ENCODE measurements at regions not wholly inside any gene's neighbourhood (a gene's known extent, or its start where the extent isn't known, plus 50 kb on each side); places are given as distances from the start of the nearest gene placed in this dataset.

DNA sequence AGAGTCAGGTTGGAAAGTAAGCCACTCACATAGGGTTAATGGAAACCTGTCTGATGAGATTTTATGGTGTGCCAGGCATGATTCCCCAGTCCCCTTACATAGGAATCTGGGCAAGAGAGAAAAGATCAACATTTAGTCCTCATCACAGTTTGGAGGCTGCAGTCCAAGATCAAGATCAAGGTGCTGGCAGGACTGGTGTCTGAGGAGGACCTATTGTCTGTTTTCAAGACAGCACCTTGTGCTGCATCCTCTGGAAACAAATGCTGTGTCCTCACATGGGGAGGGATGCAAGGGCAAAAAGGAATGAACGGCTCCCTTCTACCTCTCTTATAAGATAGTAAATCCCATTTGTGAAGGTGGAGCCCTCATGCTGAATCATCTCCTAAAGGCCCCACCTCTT, 244.8 kb upstream of the GALNT17 start:
- Histone ChIP-seq H3K9me3 (ENCODE audit: control insufficient read depth in 4 of 4, insufficient read depth in 3 of 4, low read length in 3 of 4) (peaks cover 0 to 15% (median 3%) of the 10 kb centered on the region in 4 donors), H3K9ac (ENCODE audit: insufficient read depth in 1 of 2, low read length in 2 of 2) (no peak overlapping the region), H3K27ac (ENCODE audit: low read depth in 1 of 2, low read length in 1 of 2) (no peak overlapping the region), H3K27me3 (ENCODE audit: control insufficient read depth in 3 of 3, insufficient read depth in 3 of 3, low read length in 2 of 3) (no peaks in the 10 kb centered on the region), H3K36me3 (ENCODE audit: control insufficient read depth in 4 of 4, insufficient read depth in 4 of 4, low read length in 4 of 4) (no peaks in the 10 kb centered on the region), H3K4me1 (ENCODE audit: control insufficient read depth in 5 of 5, insufficient read depth in 5 of 5, low read length in 5 of 5) (no peaks in the 10 kb centered on the region), H3K4me3 (no peak overlapping the region)
- no peak for DNase-seq
- no peak for ATAC-seq (ENCODE audit: insufficient read depth, low FRiP score)
- WGBS, 2 donors: 65 to 67% methylated on average over 1 of the region's 1 CpG
- TF ChIP-seq, protein P1, sequence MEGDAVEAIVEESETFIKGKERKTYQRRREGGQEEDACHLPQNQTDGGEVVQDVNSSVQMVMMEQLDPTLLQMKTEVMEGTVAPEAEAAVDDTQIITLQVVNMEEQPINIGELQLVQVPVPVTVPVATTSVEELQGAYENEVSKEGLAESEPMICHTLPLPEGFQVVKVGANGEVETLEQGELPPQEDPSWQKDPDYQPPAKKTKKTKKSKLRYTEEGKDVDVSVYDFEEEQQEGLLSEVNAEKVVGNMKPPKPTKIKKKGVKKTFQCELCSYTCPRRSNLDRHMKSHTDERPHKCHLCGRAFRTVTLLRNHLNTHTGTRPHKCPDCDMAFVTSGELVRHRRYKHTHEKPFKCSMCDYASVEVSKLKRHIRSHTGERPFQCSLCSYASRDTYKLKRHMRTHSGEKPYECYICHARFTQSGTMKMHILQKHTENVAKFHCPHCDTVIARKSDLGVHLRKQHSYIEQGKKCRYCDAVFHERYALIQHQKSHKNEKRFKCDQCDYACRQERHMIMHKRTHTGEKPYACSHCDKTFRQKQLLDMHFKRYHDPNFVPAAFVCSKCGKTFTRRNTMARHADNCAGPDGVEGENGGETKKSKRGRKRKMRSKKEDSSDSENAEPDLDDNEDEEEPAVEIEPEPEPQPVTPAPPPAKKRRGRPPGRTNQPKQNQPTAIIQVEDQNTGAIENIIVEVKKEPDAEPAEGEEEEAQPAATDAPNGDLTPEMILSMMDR (IDR thresholded peaks at IDR 0.05; ENCODE audit: control extremely low read depth, extremely low read depth): no peak

DNA sequence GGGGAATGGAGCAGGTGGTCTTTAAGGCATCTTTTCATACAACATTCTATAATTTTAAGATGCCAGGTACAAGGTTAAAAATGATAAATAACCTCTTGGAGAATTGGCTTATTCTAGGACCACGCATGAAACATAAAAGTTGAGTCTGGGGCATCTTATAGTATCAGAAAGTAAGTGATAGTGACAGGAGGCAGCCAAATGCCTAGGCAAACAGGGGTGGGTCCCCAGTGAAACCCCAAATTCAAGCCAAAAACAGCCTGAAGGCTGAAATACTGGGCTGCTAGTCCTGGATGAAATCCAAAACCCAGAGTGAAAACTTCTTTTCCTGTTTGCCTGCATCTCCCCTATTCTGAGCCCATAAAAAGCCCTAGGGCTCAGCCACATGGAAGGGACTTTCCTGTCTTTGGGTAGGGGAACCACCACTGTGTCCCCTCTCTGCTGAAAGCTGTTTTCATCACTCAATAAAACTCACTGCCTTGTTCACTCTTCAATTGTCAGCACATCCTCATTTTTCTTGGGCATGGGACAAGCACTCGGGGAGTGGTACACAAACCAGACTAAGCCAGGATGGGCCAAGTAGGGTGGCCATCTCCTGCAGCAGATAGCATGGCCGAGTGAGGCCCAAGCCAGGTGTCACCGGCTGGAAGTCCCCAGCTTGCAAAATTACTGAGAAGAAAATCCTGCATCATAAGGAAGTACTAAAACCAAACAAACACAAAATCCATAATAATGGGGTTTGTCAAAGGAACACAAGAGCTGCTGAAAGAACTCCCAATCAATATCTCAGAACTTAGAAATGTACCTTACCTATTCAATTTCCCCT, 241.6 kb upstream of the GALNT17 start:
- H3K36me3 ChIP-seq (ENCODE audit: control insufficient read depth in 4 of 4, insufficient read depth in 4 of 4, low read length in 4 of 4): no peaks in the 10 kb centered on the region
- no peak overlapping the region for H3K27ac ChIP-seq (ENCODE audit: low read depth in 1 of 2, low read length in 1 of 2)
- no peaks in the 10 kb centered on the region for H3K4me1 ChIP-seq (ENCODE audit: control insufficient read depth in 5 of 5, insufficient read depth in 5 of 5, low read length in 5 of 5)
- H3K9ac ChIP-seq (ENCODE audit: insufficient read depth in 1 of 2, low read length in 2 of 2): no peak overlapping the region
- no peaks in the 10 kb centered on the region for H3K27me3 ChIP-seq (ENCODE audit: control insufficient read depth in 3 of 3, insufficient read depth in 3 of 3, low read length in 2 of 3)
- DNase-seq: no peak
- no peak for ATAC-seq (ENCODE audit: insufficient read depth, low FRiP score)
- H3K9me3 ChIP-seq (ENCODE audit: control insufficient read depth in 4 of 4, insufficient read depth in 3 of 4, low read length in 3 of 4): peaks cover 0 to 9% (median 3%) of the 10 kb centered on the region in 4 donors
- WGBS, 2 donors: 77 to 88% methylated on average over 4 of the region's 4 CpGs
- H3K4me3 ChIP-seq: no peak overlapping the region
- TF ChIP-seq, protein P1 (IDR thresholded peaks at IDR 0.05; ENCODE audit: control extremely low read depth, extremely low read depth): no peak

DNA sequence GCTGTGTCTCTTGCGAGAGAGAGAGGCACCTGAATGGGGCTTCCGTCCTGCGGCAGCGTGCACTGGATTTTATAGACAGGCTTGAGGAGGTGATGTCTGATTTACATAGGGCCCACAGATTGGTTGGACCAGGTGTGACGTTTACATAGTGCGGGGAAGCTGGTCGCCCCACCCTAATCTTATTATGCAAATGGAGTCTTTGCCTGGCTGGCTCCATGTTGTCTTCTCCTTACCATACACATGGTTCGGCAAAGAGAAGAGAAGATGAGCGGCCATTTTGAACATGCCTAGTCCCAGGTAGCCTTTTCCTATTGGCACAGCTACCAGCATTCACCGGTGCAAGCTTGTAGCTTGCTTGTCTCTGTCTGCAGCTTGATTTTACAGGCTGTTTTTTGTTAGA, 238.5 kb upstream of the GALNT17 start:
- no peaks in the 10 kb centered on the region for H3K36me3 ChIP-seq (ENCODE audit: control insufficient read depth in 4 of 4, insufficient read depth in 4 of 4, low read length in 4 of 4)
- ATAC-seq (ENCODE audit: insufficient read depth, low FRiP score) (no peak), DNase-seq (no peak)
- H3K27me3 ChIP-seq (ENCODE audit: control insufficient read depth in 3 of 3, insufficient read depth in 3 of 3, low read length in 2 of 3): no peaks in the 10 kb centered on the region
- peaks cover 0 to 4% (median 0%) of the 10 kb centered on the region in 5 donors for H3K4me1 ChIP-seq (ENCODE audit: control insufficient read depth in 5 of 5, insufficient read depth in 5 of 5, low read length in 5 of 5)
- H3K4me3 ChIP-seq: no peak overlapping the region
- H3K9ac ChIP-seq (ENCODE audit: insufficient read depth in 1 of 2, low read length in 2 of 2): no peak overlapping the region
- 86 to 89% methylated on average over 10 of the region's 10 CpGs for WGBS, 2 donors
- TF ChIP-seq, protein P1 (IDR thresholded peaks at IDR 0.05; ENCODE audit: control extremely low read depth, extremely low read depth): no peak
- H3K9me3 ChIP-seq (ENCODE audit: control insufficient read depth in 4 of 4, insufficient read depth in 3 of 4, low read length in 3 of 4): peaks cover 0 to 7% (median 3%) of the 10 kb centered on the region in 4 donors
- no peak overlapping the region for H3K27ac ChIP-seq (ENCODE audit: low read depth in 1 of 2, low read length in 1 of 2)
